Suprapubic skin (tissue), 3 donors: ENCODE measurements at regions not wholly inside any gene's neighbourhood (a gene's known extent, or its start where the extent isn't known, plus 50 kb on each side); places are given as distances from the start of the nearest gene placed in this dataset.

Experiments
- EP300 ChIP-seq: sonication (generic); formaldehyde crosslinking; IDR thresholded peaks from one replicate; pipeline ENCODE4 v1.6.1; 2017; ENCODE audit warnings: antibody characterized with exemption
- TF ChIP-seq, protein P1 (sequence below), 2 donors: fragments of 200-600 bp in 1 of 2; fragments of 450-650 bp in 1 of 2; sonication (generic) in 1 of 2; IDR thresholded peaks; one replicate each; pipeline ENCODE4 v1.5.1; 2016 to 2019; ENCODE audit warnings: antibody characterized with exemption in 2 of 2, mild to moderate bottlenecking in 1 of 2, moderate library complexity in 1 of 2

DNA sequence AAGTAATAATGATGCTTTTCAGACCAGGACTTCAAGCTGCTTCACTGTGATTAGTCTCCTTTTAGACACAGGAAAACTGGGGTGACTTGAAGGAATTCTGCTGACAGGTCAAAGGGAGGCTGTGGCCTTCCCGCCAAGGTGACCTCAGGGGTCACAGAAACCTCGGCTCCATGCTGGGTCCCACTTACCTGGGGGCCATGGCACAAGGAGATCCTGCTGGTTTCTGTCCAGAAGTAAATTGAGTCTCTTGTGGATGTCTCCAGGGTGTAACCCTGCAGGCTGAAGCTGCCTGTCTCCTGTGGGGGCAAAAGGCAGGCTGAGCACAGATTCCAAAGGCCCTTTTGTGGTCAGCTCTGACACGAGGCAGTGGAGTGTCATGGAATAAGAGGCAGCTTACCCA lies 138.7 kb upstream of the MED13L start:
- TF ChIP-seq, protein P1, sequence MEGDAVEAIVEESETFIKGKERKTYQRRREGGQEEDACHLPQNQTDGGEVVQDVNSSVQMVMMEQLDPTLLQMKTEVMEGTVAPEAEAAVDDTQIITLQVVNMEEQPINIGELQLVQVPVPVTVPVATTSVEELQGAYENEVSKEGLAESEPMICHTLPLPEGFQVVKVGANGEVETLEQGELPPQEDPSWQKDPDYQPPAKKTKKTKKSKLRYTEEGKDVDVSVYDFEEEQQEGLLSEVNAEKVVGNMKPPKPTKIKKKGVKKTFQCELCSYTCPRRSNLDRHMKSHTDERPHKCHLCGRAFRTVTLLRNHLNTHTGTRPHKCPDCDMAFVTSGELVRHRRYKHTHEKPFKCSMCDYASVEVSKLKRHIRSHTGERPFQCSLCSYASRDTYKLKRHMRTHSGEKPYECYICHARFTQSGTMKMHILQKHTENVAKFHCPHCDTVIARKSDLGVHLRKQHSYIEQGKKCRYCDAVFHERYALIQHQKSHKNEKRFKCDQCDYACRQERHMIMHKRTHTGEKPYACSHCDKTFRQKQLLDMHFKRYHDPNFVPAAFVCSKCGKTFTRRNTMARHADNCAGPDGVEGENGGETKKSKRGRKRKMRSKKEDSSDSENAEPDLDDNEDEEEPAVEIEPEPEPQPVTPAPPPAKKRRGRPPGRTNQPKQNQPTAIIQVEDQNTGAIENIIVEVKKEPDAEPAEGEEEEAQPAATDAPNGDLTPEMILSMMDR (IDR thresholded peaks at IDR 0.05) = no peak
- no peak for TF ChIP-seq EP300
